Sciatic nerve (tissue), 2 donors: ENCODE measurements at regions not wholly inside any gene's neighbourhood (a gene's known extent, or its start where the extent isn't known, plus 50 kb on each side); places are given as distances from the start of the nearest gene placed in this dataset.

Experiments used
- ATAC-seq: fragments of 200-7000 bp; cut with Tn5 transposase; one replicate; pipeline ENCODE4 v1.9.1; 2020; ENCODE audit warnings: mild to moderate bottlenecking, moderate library complexity
- DNase-seq: peaks from one replicate; pipeline ENCODE4 v3.0.0-alpha.2; 2020; ENCODE audit warnings: low spot score
- intact Hi-C: fragments of 100-400 bp; cut with DNase I; formaldehyde crosslinking; loops from one replicate; pipeline ENCODE4 v1.14.2; 2022
- donor health status: DM: no; HTN: no; CAD: no.
- donor health status: DM: no; HTN: no; CAD: no.

- DNase-seq (no peak), ATAC-seq (no peak)
- intact Hi-C loops, result no loop called here
Observed at GRCh38 chr4:29224911-29225310, 1495.3 kb upstream of the PCDH7 start.

- ATAC-seq (no peak), DNase-seq (no peak)
- intact Hi-C loops, result no loop called here
Observed at GRCh38 chr4:29240641-29241040, 1479.5 kb upstream of the PCDH7 start.

GRCh38 chr4:29243054-29243453 is 1477.1 kb upstream of the PCDH7 start:
- DNase-seq (no peak), ATAC-seq (no peak)
- intact Hi-C loops, result no loop called here

- ATAC-seq (no peak), DNase-seq (no peak)
- intact Hi-C loops, result no loop called here
Observed at GRCh38 chr4:29243851-29244250, 1476.3 kb upstream of the PCDH7 start.

GRCh38 chr4:29259556-29259955 is 1460.6 kb upstream of the PCDH7 start:
- no peak for ATAC-seq
- intact Hi-C loops, result no loop called here
- no peak for DNase-seq

- intact Hi-C loops, result no loop called here
- ATAC-seq, result no peak
- DNase-seq, result no peak
Observed at GRCh38 chr4:29262986-29263385, 1457.2 kb upstream of the PCDH7 start.

GRCh38 chr4:29276150-29276549 is 1444.0 kb upstream of the PCDH7 start:
- no peak for ATAC-seq
- intact Hi-C loops, result no loop called here
- no peak for DNase-seq

GRCh38 chr4:29277381-29277780 is 1442.8 kb upstream of the PCDH7 start:
- ATAC-seq (no peak), DNase-seq (no peak)
- intact Hi-C loops, result no loop called here

GRCh38 chr4:29278585-29278984 is 1441.6 kb upstream of the PCDH7 start:
- intact Hi-C loops, result no loop called here
- DNase-seq, result no peak
- ATAC-seq, result no peak

- no peak for ATAC-seq
- no peak for DNase-seq
- intact Hi-C loops, result no loop called here
Observed at GRCh38 chr4:29289118-29289517, 1431.1 kb upstream of the PCDH7 start.

- DNase-seq, result no peak
- intact Hi-C loops, result no loop called here
- no peak for ATAC-seq
Observed at GRCh38 chr4:29295280-29295679, 1424.9 kb upstream of the PCDH7 start.

GRCh38 chr4:29304595-29304994 is 1415.6 kb upstream of the PCDH7 start:
- DNase-seq (no peak), ATAC-seq (no peak)
- intact Hi-C loops, result no loop called here

GRCh38 chr4:29307256-29307655 is 1412.9 kb upstream of the PCDH7 start:
- ATAC-seq (no peak), DNase-seq (no peak)
- intact Hi-C loops, result no loop called here

- ATAC-seq, result no peak
- intact Hi-C loops, result no loop called here
- no peak for DNase-seq
Observed at GRCh38 chr4:29307755-29308154, 1412.4 kb upstream of the PCDH7 start.

GRCh38 chr4:29309050-29309449 is 1411.1 kb upstream of the PCDH7 start:
- ATAC-seq (no peak), DNase-seq (no peak)
- intact Hi-C loops, result no loop called here

- DNase-seq, result no peak
- intact Hi-C loops, result no loop called here
- no peak for ATAC-seq
Observed at GRCh38 chr4:29310252-29310651, 1409.9 kb upstream of the PCDH7 start.

- DNase-seq (no peak), ATAC-seq (no peak)
- intact Hi-C loops, result no loop called here
Observed at GRCh38 chr4:29311247-29311646, 1408.9 kb upstream of the PCDH7 start.

GRCh38 chr4:29319663-29320340 is 1400.4 kb upstream of the PCDH7 start:
- intact Hi-C loops, result no loop called here
- no peak for DNase-seq
- ATAC-seq, result no peak

- intact Hi-C loops, result no loop called here
- DNase-seq (no peak), ATAC-seq (no peak)
Observed at GRCh38 chr4:29320947-29321620, 1399.1 kb upstream of the PCDH7 start.

GRCh38 chr4:29326004-29326403 is 1394.2 kb upstream of the PCDH7 start:
- ATAC-seq, result no peak
- no peak for DNase-seq
- intact Hi-C loops, result no loop called here

GRCh38 chr4:29326816-29327215 is 1393.4 kb upstream of the PCDH7 start:
- ATAC-seq (no peak), DNase-seq (no peak)
- intact Hi-C loops, result no loop called here
